Mesothelial cell of epicardium (in vitro differentiated cells): ENCODE measurements at regions not wholly inside any gene's neighbourhood (a gene's known extent, or its start where the extent isn't known, plus 50 kb on each side); places are given as distances from the start of the nearest gene placed in this dataset.

Source experiments
- DNase-seq, 2 experiments: peaks; one replicate each; pipeline ENCODE4 v3.0.0; 2021; ENCODE audit warnings: low spot score in 2 of 2; ENCODE audit not compliant: unreplicated experiment in 2 of 2
- H3K27ac Mint-ChIP-seq: 2 replicates; pipeline ENCODE4 v1.8.0; 2021; ENCODE audit warnings: mixed read lengths
- H3K27me3 Mint-ChIP-seq: 2 replicates; pipeline ENCODE4 v1.8.0; 2021; ENCODE audit warnings: low read depth, mixed read lengths
- H3K36me3 Mint-ChIP-seq: 2 replicates; pipeline ENCODE4 v1.8.0; 2021; ENCODE audit warnings: mixed read lengths
- H3K4me1 Mint-ChIP-seq: 2 replicates; pipeline ENCODE4 v1.8.0; 2021; ENCODE audit warnings: mixed read lengths
- H3K4me3 Mint-ChIP-seq: 2 replicates; pipeline ENCODE4 v1.8.0; 2021; ENCODE audit warnings: mild to moderate bottlenecking, moderate library complexity, mixed read lengths
- H3K9me3 Mint-ChIP-seq: 2 replicates; pipeline ENCODE4 v1.8.0; 2021; ENCODE audit warnings: mixed read lengths
- CTCF ChIP-seq: fragments of 200-600 bp; sonication (generic); IDR thresholded peaks from one replicate; pipeline ENCODE4 v1.5.0; 2021; ENCODE audit warnings: antibody characterized with exemption; ENCODE audit not compliant: unreplicated experiment

GRCh38 chr13:109684824-109685202 is 101.6 kb downstream of the IRS2 start:
- H3K4me3 Mint-ChIP-seq = no peak overlapping the region
- H3K27me3 Mint-ChIP-seq = peaks cover 22% of the 10 kb centered on the region
- no peak for TF ChIP-seq CTCF
- H3K9me3 Mint-ChIP-seq = no peaks in the 10 kb centered on the region
- peaks cover 9% of the 10 kb centered on the region for H3K4me1 Mint-ChIP-seq
- H3K36me3 Mint-ChIP-seq = no peaks in the 10 kb centered on the region
- no peak overlapping the region for H3K27ac Mint-ChIP-seq
- DNase-seq = no peak

DNA sequence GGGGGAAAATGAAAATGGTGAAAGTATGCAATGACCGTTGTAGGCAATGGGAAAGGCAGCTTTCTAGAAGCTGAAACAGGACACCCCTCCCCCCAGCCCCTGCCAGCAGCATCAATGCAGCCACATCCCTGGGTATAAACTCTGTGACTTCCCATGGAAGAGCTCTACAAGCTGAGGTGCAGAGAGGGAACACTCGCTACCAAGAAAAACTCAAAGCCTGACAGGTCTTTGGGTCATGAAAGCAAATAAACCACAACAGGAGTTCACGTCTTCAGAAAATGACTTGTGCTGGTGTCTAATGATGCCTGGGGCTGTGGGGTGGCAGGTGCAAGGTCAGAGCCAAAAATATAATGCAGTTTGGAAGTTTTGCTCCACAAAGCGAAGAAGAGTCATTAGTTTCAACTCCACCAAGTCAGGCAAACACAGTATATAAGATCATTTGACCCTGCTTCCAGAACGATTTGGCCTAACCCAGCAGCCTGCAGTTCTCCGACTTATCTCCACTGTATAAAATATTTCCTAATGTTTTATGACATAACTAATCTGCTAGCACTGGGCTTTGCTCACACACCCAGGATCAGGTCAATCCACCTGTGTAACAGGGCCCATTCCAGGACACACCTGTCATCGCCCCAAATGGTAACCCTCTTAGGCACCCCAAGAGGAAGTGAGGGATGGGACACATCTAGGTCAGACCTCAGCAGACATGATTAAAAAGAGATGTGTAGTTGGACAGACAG is 102.1 kb downstream of the IRS2 start:
- Mint-ChIP-seq H3K27ac (no peak overlapping the region), H3K9me3 (no peaks in the 10 kb centered on the region), H3K36me3 (no peaks in the 10 kb centered on the region), H3K27me3 (peaks cover 22% of the 10 kb centered on the region), H3K4me1 (peaks cover 9% of the 10 kb centered on the region), H3K4me3 (no peak overlapping the region)
- DNase-seq = no peak
- TF ChIP-seq CTCF = no peak

DNA sequence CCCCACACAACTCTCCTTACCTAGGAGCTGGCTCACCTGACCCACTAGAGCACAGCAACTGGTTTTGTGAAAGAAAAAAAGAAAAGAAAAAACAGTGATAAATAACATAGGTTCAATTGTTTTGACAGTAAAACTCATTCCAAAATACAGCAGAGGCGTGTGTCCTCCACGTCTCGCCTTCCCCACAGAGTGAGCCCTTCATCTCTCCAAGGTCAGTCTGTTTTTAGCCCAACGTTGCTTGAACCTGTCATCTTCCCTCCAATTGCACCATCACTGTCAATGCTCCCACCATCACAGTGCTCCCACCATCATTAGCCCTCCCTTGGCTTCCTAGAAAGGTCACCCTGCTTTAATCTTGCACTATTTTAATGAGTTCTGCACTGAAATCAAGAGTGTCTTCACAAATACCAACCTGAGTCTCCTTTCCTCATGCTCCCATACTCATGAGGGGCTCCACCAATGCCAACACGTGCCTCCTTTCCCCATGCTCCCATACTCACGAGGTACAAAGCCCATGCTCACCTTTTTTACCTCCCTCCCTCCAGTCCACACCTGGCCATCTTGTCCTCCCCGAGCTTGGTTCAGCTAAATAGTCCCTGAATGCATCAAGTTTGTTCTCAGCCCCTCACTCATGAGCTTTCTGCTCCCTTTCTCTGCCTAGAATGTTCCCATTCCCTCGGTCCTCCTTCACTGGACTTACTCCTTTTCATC is 103.7 kb downstream of the IRS2 start:
- no peak overlapping the region for H3K27ac Mint-ChIP-seq
- no peaks in the 10 kb centered on the region for H3K36me3 Mint-ChIP-seq
- no peak overlapping the region for H3K4me3 Mint-ChIP-seq
- peaks cover 9% of the 10 kb centered on the region for H3K4me1 Mint-ChIP-seq
- H3K9me3 Mint-ChIP-seq = no peaks in the 10 kb centered on the region
- no peak for TF ChIP-seq CTCF
- H3K27me3 Mint-ChIP-seq = peaks cover 22% of the 10 kb centered on the region
- DNase-seq = no peak

DNA sequence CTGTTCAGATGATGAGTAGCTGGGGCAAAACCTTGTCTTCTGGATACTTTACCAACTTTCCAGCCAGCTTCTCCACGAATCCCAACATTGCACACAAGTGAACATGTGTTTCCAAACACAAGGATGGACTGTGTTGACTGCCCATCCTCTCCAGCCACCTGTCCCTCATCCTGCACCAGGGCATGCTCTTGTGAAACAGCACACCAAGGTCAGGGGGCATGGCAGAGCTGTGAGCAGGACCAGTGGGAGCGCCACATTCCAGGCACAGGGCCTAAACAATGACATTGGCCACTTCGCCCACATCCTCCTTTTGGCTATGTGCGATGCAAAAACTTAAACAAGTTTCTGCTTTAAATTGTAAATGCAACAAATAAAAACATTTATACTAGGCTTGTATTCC is 105.5 kb downstream of the IRS2 start:
- Mint-ChIP-seq H3K9me3 (no peaks in the 10 kb centered on the region), H3K36me3 (no peaks in the 10 kb centered on the region), H3K27me3 (peaks cover 18% of the 10 kb centered on the region), H3K27ac (no peak overlapping the region), H3K4me1 (peaks cover 9% of the 10 kb centered on the region), H3K4me3 (no peak overlapping the region)
- no peak for TF ChIP-seq CTCF
- no peak for DNase-seq

- no peak for TF ChIP-seq CTCF
- DNase-seq = no peak
- H3K36me3 Mint-ChIP-seq = no peaks in the 10 kb centered on the region
- no peak overlapping the region for H3K27ac Mint-ChIP-seq
- no peak overlapping the region for H3K4me3 Mint-ChIP-seq
- peaks cover 18% of the 10 kb centered on the region for H3K27me3 Mint-ChIP-seq
- H3K9me3 Mint-ChIP-seq = no peaks in the 10 kb centered on the region
- H3K4me1 Mint-ChIP-seq = peaks cover 9% of the 10 kb centered on the region
Observed at GRCh38 chr13:109680288-109680687, 106.1 kb downstream of the IRS2 start.
